ENCODE measurements at regions not wholly inside any gene's neighbourhood (a gene's known extent, or its start where the extent isn't known, plus 50 kb on each side); places are given as distances from the start of the nearest gene placed in this dataset.

DNA sequence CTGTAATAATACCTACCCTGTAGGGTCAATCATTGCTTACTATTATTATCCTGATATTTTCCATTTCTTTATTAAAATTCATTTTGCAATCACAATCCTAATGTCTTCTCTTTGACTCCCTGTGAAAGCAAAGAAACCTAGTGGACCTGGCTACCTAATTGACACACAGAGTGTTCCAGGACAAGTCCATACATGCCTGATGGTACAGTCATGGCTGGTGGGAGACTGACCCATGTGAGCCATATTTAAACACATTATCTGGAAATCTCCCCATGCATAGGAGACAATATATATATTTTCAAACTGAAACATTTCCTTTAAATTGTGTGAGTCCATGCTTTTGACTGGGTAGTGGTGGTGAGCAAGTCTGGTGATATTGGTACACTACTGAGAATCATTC lies 230.6 kb upstream of the DACH1 start:
- DNase-seq, result no peak

DNA sequence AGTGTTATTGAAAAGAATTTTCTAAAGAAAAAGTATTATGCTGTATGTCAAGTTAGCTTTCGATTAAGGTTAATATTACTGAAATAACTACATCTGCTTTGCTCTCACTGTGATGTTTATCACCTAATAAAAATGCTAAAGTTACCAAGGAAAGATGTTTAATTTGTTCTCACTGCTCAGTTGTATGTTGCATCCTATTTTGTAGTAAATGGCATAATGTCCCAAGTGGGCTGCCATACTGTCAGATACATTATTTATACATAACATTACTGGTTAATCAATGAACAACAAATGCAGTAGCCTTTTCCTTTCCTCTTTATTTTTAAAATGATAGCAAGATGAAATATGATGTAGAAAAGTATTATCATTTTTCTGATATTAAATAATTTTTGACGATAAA lies 226.3 kb upstream of the DACH1 start:
- no peak for DNase-seq

DNA sequence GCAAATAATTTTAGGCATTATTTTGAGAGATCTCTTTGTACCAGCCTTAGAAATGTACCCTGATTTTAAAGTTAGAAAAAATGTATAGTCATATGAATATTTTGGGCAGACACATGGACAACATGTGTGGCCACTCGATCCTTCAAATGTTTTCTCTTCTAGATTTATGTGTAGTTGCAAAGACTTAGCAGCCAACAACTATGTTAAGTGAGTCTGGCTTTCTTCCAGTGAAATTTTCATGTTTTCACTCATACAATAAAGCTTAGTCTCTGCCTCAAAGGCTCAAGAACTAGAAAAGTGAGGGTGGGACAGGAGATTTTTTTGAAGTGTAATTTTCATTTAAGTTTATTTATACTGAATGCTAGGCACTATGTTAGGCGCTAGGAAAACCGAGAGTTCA lies 207.7 kb upstream of the DACH1 start:
- no peak for DNase-seq

DNA sequence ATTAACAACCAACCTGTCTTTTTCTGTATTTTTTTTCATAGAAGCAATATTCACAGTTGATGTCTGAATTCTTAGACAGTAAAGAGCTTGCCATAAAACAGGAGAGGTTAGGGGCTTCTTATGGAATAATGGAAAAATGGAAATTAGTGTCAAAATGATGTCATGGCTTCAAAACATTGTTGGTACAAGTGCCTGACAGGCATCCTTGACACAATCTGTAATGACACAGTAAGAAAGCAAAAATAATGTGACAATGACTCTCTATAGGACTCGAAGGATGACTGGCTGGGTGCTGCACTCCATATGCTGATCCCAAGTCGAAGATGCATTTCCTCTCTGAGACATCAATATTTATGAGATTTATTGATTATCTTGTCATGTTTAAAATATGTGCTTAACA lies 205.3 kb upstream of the DACH1 start:
- DNase-seq, result no peak

DNA sequence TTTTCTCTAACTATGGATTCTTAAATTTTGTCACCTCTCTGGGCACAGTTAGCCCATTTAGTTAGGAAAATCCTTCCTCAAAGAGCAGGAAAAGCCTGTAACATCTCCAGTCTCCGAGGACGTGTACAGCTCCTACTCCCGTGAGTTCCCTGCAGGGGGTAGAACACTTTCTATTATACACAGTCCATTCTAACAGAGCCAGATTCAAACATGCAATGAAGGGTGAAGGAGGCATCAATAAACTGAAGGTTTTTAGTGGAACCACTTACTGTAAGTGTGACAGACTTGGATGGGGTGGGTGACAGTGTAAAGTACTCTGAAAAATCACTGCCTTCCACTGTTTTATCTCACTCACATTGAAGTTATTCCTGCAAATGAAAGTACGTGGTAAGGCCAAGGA lies 204.7 kb upstream of the DACH1 start:
- DNase-seq, result no peak

DNA sequence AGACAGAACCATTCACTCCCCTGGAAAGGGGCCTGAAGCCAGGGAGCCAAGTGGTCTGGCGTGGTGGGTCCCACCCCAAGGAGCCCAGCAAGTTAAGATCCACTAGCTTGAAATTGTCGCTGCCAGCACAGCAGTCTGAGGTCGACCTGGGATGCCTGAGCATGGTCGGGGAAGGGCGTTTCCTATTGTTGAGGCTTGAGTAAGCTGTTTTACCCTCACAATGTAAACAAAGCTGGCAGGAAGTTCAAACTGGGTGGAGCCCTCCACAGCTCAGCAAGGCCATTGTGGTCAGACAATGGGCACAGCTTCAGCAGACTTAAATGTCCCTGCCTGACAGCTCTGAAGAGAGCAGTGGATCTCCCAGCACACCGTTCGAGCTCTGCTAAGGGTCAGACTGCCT lies 195.6 kb upstream of the DACH1 start:
- DNase-seq, result peak; percentile 18

DNA sequence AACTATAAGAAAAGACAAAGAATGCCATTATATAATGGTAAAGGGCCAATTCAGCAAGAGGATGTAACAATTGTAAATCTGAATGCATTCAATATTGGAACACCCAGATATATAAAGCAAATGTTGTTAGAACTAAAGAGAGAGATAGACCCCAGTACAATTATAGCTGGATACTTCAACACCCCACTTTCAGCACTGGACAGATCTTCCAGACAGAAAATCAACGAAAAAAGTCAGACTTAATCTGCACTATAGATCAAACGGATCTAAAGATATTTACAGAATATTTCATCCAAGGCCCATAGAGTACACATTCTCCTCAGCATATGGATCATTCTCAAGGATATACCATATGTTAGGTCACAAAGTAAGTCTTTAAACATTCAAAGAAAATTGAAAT lies 194.6 kb upstream of the DACH1 start:
- DNase-seq, result no peak

DNA sequence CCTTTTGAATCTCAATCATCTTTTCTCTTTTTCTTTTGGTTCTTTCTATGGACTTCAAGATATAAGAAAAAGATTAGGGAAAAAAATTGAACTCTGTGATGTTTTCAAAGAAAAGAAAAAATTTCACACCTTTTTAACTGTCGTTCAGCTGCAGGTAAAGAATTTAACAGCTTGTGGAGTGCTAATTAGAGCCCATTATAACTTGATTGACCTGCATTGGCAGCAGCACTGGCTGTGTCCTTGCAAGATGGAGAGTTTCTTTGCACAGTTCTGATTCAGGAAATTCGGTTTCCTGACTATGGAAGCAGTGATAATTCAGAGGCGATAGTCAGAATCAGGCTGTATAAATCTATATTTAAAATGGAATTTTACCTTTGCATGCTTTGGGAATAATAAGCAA lies 183.2 kb upstream of the DACH1 start:
- no peak for DNase-seq

DNA sequence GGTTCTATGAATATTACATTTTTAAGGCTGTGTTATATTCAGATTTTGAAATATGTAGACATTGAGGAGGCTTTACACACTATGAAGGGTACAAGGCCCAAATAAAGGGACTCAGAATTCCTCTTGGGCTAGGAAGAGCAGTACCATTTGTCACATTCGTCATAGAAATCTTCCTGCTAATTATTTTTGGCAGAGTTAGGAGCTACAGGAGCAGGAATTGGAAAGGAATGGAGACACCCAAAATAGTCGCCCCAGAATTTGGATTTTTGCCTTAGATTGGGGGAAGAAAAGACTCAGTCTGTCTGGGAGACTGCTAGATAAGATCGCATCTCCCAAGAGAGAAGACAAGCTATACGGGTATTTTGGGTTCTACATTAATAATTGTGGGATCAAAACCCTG lies 176.4 kb upstream of the DACH1 start:
- no peak for DNase-seq

DNA sequence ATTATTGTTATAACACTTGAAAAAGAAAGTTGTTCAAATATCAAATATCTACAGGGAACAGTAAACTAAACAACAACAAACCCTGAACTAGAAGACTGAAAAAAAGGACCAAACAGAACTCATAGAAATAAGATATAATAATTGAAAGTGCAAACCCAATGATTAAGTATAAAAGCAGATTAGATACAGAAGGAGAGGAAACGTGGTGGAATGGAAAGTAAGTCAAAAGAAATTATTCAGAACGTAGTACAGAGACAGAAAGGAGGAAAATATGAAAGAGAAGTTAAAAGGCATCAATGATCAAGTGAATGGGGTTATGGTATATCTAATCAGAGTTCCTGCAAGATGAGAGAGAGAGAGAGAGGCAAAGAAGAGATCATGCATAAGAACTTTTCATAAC lies 174.2 kb upstream of the DACH1 start:
- no peak for DNase-seq

DNA sequence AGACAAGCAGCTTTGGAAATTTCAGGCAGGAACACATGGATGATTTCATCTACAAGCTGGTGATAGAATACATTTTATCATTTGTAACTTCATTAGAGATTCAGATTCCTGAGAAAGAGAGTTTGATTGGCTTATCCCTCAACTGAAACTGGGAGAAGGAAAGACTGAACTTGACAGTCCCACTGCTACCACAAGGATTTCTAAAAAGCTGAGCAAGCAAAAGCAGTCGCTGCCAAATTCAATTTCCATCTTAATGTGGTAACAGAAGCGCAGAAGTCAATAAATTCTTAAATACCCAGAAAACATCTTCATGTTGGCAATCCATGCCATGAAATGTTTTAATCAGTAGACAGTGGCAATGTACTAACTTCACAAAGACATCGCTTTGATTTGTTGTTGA lies 172.1 kb upstream of the DACH1 start:
- DNase-seq, result no peak

DNA sequence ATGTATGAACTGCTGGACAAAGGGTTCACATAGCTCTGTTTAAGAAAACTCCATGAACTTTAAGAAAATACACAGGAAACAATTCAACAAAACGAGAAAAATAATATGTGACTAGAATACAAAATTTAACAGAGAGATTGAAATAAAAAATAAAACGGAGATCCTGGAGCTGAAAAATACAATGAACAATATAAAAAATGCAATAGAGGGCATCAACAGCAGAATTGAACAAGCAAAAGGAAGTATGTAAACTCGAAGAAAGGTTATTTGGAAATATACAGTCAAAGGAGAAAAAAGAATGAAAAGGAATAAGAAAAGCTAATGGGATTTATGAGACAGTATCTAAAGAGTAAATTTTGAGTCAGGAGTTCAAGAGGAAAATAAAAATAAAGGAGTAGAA lies 163.0 kb upstream of the DACH1 start:
- DNase-seq, result no peak

DNA sequence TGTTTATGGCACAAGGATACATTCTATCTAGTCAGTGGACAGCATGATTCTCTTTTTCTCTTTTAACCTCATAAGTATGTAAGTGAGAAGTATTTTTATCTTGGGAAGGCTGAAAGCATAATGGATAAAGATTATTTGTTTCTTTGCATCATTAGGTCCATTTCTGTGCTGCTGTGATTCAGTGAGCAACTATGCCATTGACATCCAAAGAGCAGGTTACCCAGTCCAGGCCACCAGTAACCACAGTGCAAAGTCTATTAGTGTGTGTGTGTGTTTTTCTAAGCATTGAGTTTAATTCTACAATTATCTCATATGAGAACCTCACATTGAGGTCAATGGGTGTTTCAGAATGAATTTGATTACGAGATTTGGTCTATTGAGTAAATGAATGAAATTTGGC lies 158.8 kb upstream of the DACH1 start:
- DNase-seq, result no peak

DNA sequence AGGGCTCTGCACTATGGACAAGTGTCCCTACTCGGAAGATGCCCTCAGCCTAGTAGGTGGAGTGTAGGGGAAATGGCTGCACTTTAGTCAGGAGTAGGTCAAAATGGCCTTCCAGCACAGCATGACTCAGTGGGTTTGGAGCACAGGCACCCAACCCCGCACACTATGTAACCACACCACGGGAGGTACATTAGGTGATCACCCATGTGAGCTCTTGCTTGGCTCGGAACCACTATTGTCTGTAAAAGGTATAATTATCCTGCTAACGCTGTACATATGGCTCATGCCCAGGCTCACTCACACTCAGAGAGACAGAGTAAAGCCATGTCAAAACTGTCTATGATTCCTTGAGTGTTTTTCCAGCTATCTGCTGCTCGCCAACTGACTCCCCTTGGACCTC lies 156.9 kb upstream of the DACH1 start:
- DNase-seq, result no peak

DNA sequence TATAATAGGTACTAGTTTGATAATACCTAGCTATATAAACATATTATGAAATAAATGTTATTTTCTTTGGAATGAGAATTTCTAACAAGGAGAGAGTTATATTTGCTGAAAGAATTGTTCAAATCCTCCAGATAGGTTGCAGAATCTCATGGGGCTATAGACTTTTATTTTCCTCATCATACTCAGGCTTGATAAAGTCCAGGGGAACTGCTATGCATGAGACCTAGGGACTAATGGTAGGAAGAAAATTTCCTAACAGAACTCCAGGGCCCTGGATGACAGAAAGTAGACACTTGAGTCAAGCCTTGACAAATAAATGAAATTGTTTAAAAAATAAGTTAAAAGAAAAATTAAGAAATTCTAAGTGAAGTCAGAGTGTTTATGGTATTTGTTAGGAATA lies 138.5 kb upstream of the DACH1 start:
- no peak for DNase-seq

DNA sequence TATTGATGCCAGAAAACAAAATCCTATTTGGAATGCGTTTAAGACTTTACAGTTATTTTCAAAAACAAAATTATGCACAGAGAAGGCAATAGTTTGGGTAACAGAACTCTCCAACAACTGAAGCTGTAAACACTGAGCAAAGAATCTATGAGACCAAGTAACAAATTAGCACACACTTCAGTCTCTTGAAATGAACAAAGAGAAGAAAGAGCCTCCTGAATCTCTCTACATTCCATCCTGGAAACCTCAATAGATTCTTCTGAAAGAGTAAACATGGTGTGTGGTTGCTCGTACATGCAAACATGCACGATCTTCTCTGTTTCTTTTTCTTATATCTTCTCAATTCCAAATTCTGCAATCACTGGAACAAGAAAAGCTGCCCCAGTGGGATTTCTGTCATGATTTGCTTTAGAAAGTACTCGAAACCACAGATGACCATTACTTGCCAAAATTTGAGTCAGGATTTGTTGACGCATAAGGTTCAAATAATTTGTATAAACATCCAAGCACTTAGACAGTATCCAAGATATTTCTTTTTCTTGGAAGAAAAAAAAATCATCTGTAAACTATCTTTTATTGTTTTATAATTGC lies 137.9 kb upstream of the DACH1 start:
- no peak for DNase-seq

DNA sequence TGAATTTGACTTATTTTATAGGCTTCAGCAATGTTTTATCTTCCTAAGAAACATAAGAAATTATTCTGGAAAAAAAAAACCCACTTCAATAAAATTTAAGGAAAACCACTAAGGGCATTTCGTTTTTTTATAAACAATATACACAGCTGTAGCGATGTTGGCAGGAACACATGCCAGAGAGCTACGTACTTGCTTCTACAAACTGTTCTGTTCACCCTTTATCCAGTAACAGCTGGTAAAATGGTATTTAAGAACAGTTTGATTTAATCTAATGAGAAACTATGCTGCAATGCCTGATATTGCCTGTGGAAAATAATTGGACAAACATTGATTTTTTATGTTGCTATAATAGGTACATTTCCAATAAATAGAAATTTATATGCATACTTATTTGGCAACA lies 137.2 kb upstream of the DACH1 start:
- no peak for DNase-seq

DNA sequence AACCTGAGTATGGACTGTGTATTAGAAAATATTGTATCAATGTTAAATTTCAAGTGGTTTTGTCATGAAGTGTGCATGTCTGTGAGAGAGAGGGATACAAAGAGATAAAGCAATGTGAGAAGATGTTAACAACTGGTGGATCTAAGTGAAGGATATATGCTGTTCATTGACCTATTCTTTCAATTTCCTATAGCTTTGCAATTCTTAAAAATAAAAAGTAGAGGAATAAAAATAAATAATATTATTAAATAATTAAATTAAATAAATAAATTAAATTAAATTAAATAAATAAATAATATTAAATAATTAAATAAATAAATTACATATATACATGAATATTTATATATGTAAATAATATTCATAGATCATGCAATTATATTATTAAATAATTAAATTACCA lies 131.2 kb upstream of the DACH1 start:
- no peak for DNase-seq

DNA sequence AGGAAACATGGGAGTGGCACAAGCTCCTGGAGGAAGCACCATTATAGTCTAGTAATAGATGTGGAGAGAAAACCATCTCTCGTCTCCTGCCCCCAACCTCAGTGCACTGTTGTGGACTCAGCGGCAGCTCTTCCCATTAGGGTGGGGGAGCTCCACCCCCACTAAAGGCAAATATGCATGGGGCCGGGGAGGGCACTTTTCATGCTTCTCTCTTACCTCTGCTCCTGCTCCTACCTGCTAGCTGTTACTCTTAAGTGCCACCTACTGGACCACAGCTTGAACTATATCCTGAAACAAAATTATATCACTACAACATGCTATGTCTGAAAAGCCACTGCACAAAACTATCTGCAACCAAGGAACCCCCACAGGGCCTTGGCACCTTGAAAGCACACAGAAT lies 112.6 kb upstream of the DACH1 start:
- no peak for DNase-seq

DNA sequence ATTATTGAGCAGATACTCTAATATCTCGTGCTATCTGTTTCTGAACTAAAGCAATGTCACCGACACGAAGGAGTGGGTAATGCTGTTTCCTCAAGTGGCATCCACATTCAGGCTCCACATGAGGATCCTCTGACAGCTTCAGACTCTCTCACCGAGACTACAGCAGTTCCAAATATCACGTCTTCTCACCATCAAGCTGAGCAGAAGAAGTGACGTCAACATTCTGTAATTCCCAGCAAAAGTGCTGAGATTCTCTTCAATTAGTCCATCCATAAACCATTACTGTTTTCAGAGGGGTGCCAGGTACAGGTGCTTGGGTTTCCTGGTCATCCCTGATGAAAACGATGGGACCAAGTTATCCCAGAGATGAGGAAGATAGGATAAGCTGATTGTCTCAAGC lies 110.0 kb upstream of the DACH1 start:
- DNase-seq, result no peak

DNA sequence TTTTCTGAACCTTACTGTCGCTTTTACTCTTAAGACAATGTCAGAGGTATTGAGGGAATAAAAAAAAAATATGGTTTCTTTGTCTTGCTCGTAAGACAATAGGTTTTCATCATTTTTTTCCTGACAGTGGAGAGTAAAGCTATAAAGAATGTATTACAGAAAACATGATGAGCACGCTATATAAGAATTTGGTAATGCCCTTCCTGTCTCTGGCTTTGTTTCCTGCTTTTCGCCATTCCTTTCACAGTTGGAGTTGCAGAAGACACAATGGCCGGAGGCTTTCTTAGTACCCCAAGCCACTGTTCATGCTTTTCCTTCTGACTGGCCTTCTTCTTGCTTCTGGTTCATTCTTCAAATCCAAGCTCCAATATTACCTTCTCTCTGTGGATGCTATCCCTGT lies 101.0 kb upstream of the DACH1 start:
- DNase-seq, result no peak

DNA sequence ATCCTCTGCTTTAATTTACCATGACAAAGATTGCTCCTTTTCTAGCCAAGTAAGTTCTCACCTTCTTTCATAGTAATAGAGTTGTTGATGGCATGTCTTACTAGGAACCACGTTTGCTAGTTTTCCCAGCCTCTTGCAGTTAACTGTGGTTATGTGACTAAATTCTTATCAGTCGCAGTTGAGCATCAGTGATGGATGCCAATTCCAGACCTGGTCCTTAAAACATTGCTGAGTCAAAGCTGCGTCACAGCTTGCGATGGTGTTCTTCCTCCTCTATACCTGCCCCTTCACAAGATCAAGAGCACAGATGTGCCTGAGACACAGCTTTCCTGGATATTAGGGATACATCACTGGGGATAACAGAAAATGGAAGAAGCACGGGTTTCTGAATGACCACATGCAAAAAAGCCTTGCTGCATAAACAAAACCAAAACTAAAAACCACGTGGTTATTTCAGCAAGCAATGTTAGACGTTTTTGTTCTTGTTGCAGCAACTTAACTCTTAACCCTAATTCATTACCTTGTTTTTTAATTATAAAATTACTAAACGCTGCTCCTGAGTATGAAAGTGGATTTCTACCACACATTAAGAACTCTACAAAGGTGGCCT lies 97.6 kb upstream of the DACH1 start:
- DNase-seq, result no peak

DNA sequence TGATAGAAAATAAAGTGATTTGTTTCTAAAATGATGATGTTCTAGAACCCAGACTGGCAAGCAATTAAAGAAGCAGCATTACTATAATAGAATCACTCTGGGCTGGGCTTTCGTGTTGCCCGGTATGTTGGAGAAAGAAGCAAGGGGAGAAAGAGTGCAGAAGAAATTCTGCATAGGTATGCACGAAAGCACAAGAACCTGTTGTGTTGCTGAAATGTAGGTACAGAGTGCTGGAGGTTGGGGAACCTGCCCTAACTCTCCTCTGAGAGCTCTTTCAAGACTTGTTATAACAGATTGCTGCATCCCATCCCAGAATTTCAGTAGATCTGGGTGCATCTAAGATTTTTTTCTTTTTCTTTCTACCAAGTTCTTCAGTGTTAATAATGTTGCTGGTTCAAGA lies 95.7 kb upstream of the DACH1 start:
- no peak for DNase-seq

DNA sequence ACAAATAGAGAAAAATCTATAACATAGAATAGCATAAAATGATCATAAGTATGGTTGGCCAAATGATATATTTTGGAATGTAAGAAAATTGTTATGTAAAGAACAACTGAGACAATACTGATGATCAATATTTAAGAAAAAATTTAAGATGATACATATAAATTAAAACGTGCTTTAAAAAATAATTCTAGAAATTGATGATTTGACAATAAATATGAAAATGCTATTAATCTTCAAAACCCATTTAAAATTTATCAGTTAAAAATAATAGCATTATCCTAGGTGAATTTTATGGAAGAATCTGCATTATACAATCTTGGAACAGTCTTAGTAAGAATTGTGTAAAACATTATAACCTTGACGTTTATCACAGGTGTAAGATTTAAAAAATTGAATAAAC lies 95.1 kb upstream of the DACH1 start:
- no peak for DNase-seq

DNA sequence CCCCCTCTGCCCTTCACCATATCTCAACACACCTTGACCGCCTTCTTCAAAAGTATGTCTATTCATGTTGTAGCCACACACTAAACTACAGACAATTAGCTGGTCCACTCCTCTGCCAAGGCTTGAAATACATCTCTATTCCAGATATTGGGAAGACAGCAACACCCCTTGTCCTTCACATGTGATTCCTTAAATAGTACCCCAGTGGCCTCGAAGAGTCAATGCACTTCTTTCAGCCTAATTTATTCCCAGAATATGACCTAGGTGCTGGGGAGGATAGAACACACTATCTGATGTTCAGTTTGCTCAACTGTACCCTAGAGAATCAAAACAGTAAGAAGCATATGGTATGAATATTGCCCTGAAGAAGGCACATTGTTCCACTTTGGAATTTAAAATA lies 82.4 kb upstream of the DACH1 start:
- no peak for DNase-seq

DNA sequence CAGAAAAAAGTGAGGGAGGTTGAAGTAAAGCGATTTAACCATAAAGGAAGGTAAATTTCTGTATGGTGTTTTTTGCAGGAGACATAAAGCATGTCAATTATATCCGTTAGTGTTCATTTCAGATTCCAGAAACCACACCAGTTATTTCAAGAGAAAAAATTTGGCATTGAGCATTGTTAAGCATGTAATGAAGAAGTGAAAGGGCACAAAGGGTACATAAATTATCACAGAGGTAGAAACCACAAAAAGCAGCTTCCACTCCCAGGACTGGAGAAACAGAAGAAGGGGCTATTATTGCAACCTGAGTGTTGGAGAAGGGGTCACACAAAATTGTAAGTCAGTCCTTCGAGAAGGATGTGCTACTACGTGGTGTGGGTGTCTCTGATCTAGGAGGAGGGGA lies 72.2 kb upstream of the DACH1 start:
- DNase-seq, result no peak

Measured in femur (tissue), 1 donor.